Subcutaneous abdominal adipose tissue (tissue), 5 donors: ENCODE measurements at regions not wholly inside any gene's neighbourhood (a gene's known extent, or its start where the extent isn't known, plus 50 kb on each side); places are given as distances from the start of the nearest gene placed in this dataset.
A peak's percentile ranks its signal among the peaks of the same experiment; 100 is the strongest.

Experiments used
- H3K27ac ChIP-seq: one replicate; pipeline ENCODE4 v1.7.0; 2013; ENCODE audit warnings: low read depth, mild to moderate bottlenecking, inconsistent platforms, low read length, moderate library complexity
- H3K27me3 ChIP-seq, 5 donors: one replicate each; pipeline ENCODE4 v1.7.0; 2013; ENCODE audit warnings: low read length in 5 of 5, inconsistent platforms in 1 of 5; ENCODE audit not compliant: control insufficient read depth in 5 of 5, insufficient read depth in 4 of 5
- H3K36me3 ChIP-seq, 5 donors: one replicate each; pipeline ENCODE4 v1.7.0; 2013; ENCODE audit warnings: low read length in 5 of 5; ENCODE audit not compliant: control insufficient read depth in 5 of 5, insufficient read depth in 5 of 5
- H3K4me1 ChIP-seq, 5 donors: one replicate each; pipeline ENCODE4 v1.7.0; 2013; ENCODE audit warnings: low read length in 5 of 5, mild to moderate bottlenecking in 3 of 5, moderate library complexity in 1 of 5; ENCODE audit not compliant: control insufficient read depth in 5 of 5, insufficient read depth in 5 of 5
- H3K4me3 ChIP-seq, 5 donors: one replicate each; pipeline ENCODE4 v1.7.0; 2013; ENCODE audit warnings: low read length in 5 of 5, low read depth in 1 of 5
- H3K9ac ChIP-seq, 5 donors: one replicate each; pipeline ENCODE4 v1.7.0; 2013; ENCODE audit warnings: low read length in 5 of 5, mild to moderate bottlenecking in 4 of 5, moderate library complexity in 3 of 5
- H3K9me3 ChIP-seq, 5 donors: one replicate each; pipeline ENCODE4 v1.7.0; 2013; ENCODE audit warnings: low read length in 5 of 5; ENCODE audit not compliant: control insufficient read depth in 5 of 5
- donor health status: healthy.
- donor health status: healthy.
- donor health status: healthy.
- donor health status: healthy.
- donor health status: healthy.

DNA sequence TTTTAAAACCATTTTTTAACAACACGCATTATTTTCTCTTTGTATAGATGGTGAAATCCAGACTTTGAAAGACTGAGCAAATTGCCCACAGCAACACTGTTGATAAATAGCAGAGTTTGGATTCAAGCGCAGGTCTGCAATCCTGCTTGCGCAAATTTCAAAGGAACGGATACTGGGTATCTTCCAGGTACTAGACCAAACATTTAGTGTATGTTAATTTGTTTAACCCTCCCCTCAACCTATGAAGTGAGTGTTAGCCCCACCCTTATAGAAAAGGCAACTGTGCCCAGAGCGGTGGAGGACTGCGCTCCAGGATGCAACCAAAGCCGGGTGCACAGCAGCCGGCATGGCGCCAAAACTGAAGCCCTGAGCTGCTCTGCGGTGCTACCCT lies 103.8 kb downstream of the CPN2 start:
- Histone ChIP-seq H3K27ac (no peak overlapping the region), H3K4me3 (no peak overlapping the region), H3K9ac (no peak overlapping the region)

DNA sequence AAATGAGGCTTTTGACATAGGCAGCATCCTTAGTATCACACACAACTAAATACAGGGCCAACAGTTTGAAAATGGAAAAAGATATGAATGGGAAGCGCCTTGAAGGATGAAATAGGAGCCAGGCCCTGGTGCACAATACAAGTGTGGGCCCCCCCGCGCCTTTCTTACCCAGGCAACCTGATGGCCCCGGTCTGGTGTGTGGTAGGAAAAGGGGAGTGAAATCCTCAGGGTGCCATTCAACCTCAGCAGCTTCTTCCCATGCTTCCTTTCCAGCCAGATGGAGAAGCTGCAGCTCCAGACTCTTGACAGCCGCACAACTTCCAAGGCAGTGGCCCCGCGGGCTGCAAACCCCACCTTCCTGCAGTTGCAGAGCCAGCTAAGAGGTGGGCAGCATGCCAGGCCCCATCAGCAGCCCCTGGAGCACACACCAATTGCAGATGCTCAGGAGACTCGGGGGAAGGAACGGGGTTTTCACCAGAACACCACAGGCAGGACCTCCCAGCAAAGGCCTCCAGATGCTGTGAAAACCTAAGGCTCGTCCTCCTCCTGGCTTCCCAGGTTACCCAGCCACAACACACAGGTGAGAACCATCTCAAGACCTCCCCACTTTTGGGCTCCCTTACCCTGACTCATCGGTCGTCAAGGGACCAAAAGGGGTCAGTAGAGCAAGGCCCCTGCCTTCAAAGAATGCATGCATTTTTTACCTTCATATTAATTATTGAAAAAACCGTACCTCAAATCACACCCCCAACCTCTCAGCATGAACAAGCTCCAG lies 101.6 kb downstream of the CPN2 start:
- no peaks in the 10 kb centered on the region for H3K9me3 ChIP-seq
- peaks cover 0 to 5% (median 0%) of the 10 kb centered on the region in 5 donors for H3K27me3 ChIP-seq
- no peak overlapping the region for H3K27ac ChIP-seq
- no peaks in the 10 kb centered on the region for H3K36me3 ChIP-seq
- H3K4me3 ChIP-seq, result no peak overlapping the region
- peaks cover 9 to 39% (median 29%) of the 10 kb centered on the region in 5 donors for H3K4me1 ChIP-seq
- no peak overlapping the region for H3K9ac ChIP-seq

More for the DNA sequence above, 103.8 kb downstream of the CPN2 start:
- Histone ChIP-seq H3K9me3 (no peaks in the 10 kb centered on the region), H3K4me1 (peaks cover 9 to 32% (median 29%) of the 10 kb centered on the region in 5 donors), H3K36me3 (no peaks in the 10 kb centered on the region), H3K27me3 (peaks cover 0 to 5% (median 0%) of the 10 kb centered on the region in 5 donors)

DNA sequence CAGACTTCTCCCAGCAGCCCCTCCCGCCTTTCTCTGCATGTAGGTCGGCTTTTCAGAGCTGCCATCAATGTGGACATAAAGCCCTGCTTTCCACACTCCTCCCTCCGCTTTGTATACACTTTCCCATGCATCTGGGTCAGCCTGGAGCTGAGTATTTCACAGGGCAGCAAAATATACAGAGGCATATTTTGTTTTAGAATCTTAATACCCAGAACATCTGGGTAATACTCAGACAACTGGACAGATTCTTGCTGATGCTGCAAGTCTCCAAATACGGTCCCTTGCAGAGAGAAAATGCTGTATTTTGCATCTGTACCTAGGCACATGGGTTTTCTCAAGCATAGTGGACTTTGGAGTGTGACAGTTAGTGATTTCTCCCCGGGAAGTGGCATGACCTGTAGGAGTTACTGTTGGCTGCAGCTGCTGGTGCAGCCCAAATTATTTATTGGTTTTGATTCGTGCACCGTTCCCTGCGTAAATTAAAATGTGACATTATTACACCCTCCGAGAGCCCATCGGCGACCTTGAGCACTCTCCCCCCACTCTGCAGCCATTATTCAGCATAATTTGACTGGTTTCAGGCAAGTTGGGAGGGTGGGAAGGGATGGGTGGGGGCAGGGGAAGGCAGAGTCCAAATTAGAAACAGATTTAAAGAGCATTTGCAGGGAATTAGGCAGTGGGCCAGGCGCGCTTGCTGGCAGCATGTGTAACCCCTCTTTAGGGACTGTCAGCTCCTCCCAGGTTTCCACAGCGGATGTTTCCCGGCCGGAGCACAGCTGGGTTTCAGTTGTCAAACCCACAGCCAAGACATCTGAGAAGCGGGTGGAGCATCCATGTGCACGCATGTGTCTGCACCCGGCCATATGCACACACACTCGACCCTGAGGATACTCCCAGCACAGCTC lies 100.8 kb downstream of the CPN2 start:
- peak overlapping the region in 4 of 5 donors; percentile 15 to 46 (median 26) for H3K4me3 ChIP-seq
- no peak overlapping the region for H3K27ac ChIP-seq
- peaks cover 0 to 5% (median 0%) of the 10 kb centered on the region in 5 donors for H3K27me3 ChIP-seq
- H3K9me3 ChIP-seq, result no peaks in the 10 kb centered on the region
- H3K36me3 ChIP-seq, result no peaks in the 10 kb centered on the region
- H3K9ac ChIP-seq, result no peak overlapping the region
- peaks cover 9 to 40% (median 29%) of the 10 kb centered on the region in 5 donors for H3K4me1 ChIP-seq

DNA sequence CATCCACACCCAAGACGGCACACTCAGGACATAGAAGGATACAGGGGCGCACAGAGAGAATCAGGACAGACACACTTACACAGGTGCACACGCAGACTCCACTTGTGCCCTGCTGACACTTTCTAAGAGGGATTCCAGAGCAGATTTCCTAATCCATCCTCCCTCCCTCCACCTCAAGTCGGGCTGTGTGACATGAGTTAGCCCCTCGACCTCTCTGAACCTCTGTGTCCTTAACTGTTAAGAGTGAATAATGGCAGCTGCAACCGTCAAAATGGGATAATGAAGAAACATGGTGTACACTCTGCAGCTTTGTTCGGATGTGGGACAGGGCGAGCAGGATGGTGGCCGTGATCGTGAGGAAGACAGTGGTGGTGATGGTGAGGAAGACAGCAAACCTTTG lies 100.1 kb downstream of the CPN2 start:
- peaks cover 11 to 43% (median 33%) of the 10 kb centered on the region in 5 donors for H3K4me1 ChIP-seq
- H3K9me3 ChIP-seq, result no peaks in the 10 kb centered on the region
- H3K4me3 ChIP-seq, result peak overlapping the region in 3 of 5 donors; percentile 19 to 46 (median 33)
- no peaks in the 10 kb centered on the region for H3K36me3 ChIP-seq
- no peak overlapping the region for H3K27ac ChIP-seq
- H3K27me3 ChIP-seq, result peaks cover 0 to 5% (median 0%) of the 10 kb centered on the region in 5 donors
- no peak overlapping the region for H3K9ac ChIP-seq

DNA sequence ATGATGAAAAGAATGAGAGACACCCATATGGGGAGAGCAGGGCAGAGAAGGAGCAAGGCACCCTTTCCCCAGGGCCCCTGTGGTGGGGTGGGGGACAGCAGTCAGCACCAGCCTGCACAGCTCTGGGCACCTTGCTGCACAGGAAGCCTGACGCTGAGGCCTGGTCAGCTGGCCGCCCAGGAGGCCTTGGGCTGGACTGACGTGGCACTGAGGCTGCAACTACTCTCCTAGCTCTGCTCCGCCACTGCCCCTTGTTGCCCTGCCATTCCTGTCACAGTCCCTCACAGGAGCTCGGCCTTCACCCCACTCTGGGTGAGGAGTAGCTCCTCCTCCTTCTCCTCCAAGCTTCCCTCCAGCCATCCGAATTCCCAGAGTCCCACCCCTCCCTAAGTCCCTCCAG lies 99.7 kb downstream of the CPN2 start:
- Histone ChIP-seq H3K27ac (no peak overlapping the region), H3K9me3 (no peaks in the 10 kb centered on the region), H3K27me3 (peaks cover 0 to 5% (median 0%) of the 10 kb centered on the region in 5 donors), H3K36me3 (no peaks in the 10 kb centered on the region), H3K9ac (no peak overlapping the region), H3K4me1 (peaks cover 8 to 45% (median 30%) of the 10 kb centered on the region in 5 donors), H3K4me3 (no peak overlapping the region)

DNA sequence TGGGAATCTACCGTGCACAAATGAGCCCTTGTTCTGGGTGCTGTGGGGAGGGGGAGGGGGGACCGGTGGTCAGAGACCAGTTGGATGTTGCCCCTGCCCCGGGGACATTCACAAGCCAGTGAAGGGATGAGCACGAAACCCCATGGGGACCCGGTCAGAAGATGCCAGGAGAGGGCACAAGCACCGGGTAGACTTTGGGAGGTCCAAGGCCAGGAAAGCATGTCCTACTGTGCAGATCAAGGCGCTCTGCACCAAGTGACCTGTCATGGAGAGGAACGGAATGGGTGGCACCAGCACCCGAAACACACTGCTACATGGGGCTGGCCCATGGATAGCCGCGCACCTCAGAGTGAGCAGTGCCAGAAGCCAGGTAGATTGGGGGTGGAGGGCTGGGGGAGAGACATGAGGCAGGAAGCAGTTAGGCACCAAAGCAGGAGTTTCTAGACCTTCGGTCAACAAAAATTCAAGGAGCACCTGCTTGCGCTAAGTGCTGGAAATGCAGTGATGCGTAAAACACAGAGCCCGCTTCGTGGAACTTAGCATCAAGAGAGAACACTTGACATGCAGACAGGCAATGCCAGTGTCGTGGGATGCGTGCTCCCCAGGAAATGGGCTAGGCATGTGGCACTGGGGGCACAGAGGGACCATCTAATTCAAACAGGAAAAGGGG lies 99.1 kb downstream of the CPN2 start:
- Histone ChIP-seq H3K27ac (no peak overlapping the region), H3K9ac (no peak overlapping the region), H3K27me3 (peaks cover 0 to 5% (median 0%) of the 10 kb centered on the region in 5 donors), H3K4me1 (peaks cover 8 to 45% (median 30%) of the 10 kb centered on the region in 5 donors), H3K36me3 (no peaks in the 10 kb centered on the region), H3K4me3 (no peak overlapping the region), H3K9me3 (no peaks in the 10 kb centered on the region)

DNA sequence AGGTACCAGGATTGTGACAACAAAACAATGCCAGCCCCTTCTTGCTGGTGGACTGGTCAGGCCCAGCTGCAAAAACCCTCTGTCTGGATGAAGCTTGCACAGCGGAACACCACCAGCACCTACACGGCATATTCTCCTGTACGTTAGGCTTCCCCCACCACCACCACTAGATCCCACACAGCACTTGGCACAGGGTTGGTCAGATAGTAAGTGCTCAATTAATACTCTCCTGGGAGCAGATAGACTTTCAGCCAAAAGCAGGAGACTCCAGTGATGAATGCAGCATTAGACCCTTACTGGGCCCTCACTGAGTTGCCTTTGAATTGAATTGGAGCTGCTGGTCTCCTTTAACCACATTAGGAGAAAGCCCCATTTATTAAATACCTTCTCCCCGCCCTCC lies 97.9 kb downstream of the CPN2 start:
- H3K36me3 ChIP-seq, result no peaks in the 10 kb centered on the region
- H3K9me3 ChIP-seq, result peaks cover 0 to 4% (median 2%) of the 10 kb centered on the region in 5 donors
- H3K27me3 ChIP-seq, result peaks cover 0 to 5% (median 0%) of the 10 kb centered on the region in 5 donors
- no peak overlapping the region for H3K4me3 ChIP-seq
- no peak overlapping the region for H3K9ac ChIP-seq
- no peak overlapping the region for H3K27ac ChIP-seq
- peaks cover 8 to 45% (median 30%) of the 10 kb centered on the region in 5 donors for H3K4me1 ChIP-seq

DNA sequence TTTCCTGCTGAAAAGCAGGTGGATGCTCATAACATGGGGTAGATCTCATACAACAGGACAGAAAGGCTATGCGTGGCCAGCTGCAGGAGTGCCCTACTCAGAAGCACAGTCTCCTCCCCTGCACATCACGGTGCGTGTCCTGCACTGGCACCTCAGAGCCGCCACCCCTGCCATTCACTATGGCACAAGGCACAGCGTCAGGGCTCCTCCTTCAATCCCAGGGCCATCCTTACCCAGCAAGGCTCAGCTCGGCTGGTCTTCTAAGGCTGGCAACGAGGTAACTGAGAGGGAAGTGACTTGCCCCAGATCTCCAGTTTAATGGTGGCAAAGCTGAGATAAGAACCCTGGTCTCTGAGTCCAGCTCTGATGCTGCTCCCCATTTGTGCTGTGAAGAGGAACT lies 97.1 kb downstream of the CPN2 start:
- H3K27ac ChIP-seq, result no peak overlapping the region
- H3K9me3 ChIP-seq, result peaks cover 0 to 6% (median 4%) of the 10 kb centered on the region in 5 donors
- H3K27me3 ChIP-seq, result peaks cover 0 to 5% (median 0%) of the 10 kb centered on the region in 5 donors
- H3K4me1 ChIP-seq, result peaks cover 8 to 42% (median 30%) of the 10 kb centered on the region in 5 donors
- no peaks in the 10 kb centered on the region for H3K36me3 ChIP-seq
- no peak overlapping the region for H3K4me3 ChIP-seq
- no peak overlapping the region for H3K9ac ChIP-seq

DNA sequence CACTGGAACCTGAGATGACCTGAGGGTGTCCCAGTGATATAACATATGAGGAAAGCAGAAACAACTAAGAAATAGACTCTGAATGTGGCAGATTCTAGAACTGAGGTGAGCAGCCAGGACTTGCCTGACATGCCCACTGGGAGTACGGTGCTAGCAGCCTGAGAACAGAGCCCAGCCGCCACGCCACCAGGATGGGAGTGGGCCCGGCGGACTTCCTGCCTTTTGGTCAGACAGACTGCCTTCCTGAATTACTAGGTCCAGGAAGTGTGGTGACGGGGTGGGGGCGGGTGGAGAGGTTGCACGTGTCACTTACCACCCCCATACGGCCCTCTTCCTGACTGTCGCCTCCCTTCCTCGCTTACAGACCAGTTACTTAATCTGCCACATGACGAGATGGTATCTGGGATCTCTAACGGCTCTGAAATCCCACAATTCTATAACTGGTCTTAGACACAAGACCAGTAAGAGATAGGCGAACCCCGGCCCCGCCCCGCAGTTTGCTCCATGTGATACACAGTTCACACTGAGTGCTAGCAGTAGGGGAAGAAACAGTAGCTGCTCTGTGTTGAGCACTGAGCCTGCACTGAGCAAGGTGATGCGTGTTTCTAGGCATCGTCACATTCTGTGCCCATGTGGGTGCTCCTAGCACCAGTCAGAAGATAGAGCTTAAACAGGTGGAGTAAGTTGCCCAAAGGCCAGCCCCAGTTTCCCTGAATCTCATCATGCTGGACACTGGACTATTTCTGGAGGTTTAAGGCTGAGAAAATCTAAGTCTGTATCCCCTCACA lies 95.7 kb downstream of the CPN2 start:
- H3K27me3 ChIP-seq, result peaks cover 0 to 5% (median 0%) of the 10 kb centered on the region in 5 donors
- H3K27ac ChIP-seq, result no peak overlapping the region
- peaks cover 4 to 28% (median 17%) of the 10 kb centered on the region in 5 donors for H3K4me1 ChIP-seq
- H3K9me3 ChIP-seq, result peaks cover 0 to 6% (median 4%) of the 10 kb centered on the region in 5 donors
- H3K9ac ChIP-seq, result no peak overlapping the region
- peak overlapping the region in 2 of 5 donors; percentile 32 to 44 for H3K4me3 ChIP-seq
- no peaks in the 10 kb centered on the region for H3K36me3 ChIP-seq
